Kidney (tissue), 13 donors: ENCODE measurements at regions not wholly inside any gene's neighbourhood (a gene's known extent, or its start where the extent isn't known, plus 50 kb on each side); places are given as distances from the start of the nearest gene placed in this dataset.
A peak's percentile ranks its signal among the peaks of the same experiment; 100 is the strongest.

Experiments
- DNase-seq, 5 donors: peaks; one replicate each; pipeline ENCODE4 v3.0.0-alpha.2; 2013 to 2020
- FAIRE-seq: peaks from 2 replicates; lab custom pipeline; 2012; peaks lifted over from hg19 to GRCh38; lab: Jason Lieb, UNC
- H3K27ac ChIP-seq, 2 donors: one replicate each; pipeline ENCODE4 v1.7.0; 2013; ENCODE audit warnings: low read depth in 2 of 2, low read length in 2 of 2, inconsistent platforms in 1 of 2
- H3K27me3 ChIP-seq: one replicate; pipeline ENCODE4 v1.7.1; 2013; ENCODE audit warnings: low read length, inconsistent platforms; ENCODE audit not compliant: control insufficient read depth, insufficient read depth
- H3K36me3 ChIP-seq, 3 donors: one replicate each; pipeline versions ENCODE4 v1.7.0 to v1.7.1; 2013; ENCODE audit warnings: low read length in 3 of 3, control low read depth in 1 of 3, inconsistent platforms in 1 of 3; ENCODE audit not compliant: insufficient read depth in 3 of 3, control insufficient read depth in 2 of 3
- H3K4me1 ChIP-seq, 3 donors: one replicate each; pipeline versions ENCODE4 v1.7.0 to v1.7.1; 2013; ENCODE audit warnings: low read length in 3 of 3, inconsistent platforms in 1 of 3, low read depth in 1 of 3; ENCODE audit not compliant: control insufficient read depth in 2 of 3, insufficient read depth in 2 of 3
- H3K4me3 ChIP-seq, 3 donors: one replicate each; pipeline versions ENCODE4 v1.7.0 to v1.8.1; 2013; ENCODE audit warnings: low read length in 3 of 3, control low read depth in 1 of 3, inconsistent platforms in 1 of 3
- H3K9ac ChIP-seq, 3 donors: one replicate each; pipeline versions ENCODE4 v1.7.0 to v1.7.1; 2013; ENCODE audit warnings: low read length in 3 of 3, control low read depth in 1 of 3, inconsistent platforms in 1 of 3
- H3K9me3 ChIP-seq, 3 donors: one replicate each; pipeline versions ENCODE4 v1.7.0 to v1.7.1; 2013; ENCODE audit warnings: low read length in 3 of 3, control low read depth in 1 of 3, inconsistent platforms in 1 of 3; ENCODE audit not compliant: control insufficient read depth in 2 of 3, insufficient read depth in 1 of 3
- intact Hi-C: fragments of 100-400 bp; cut with DNase I; formaldehyde crosslinking; loops from one replicate; pipeline ENCODE4 v1.11.1; 2022
- TF ChIP-seq, protein P1 (sequence below): IDR thresholded peaks from 3 replicates; pipeline ENCODE4 v1.5.1; 2012; ENCODE audit warnings: mild to moderate bottlenecking, moderate library complexity, borderline replicate concordance; ENCODE audit not compliant: insufficient read depth; ENCODE audit errors: extremely low read depth
- donor health status: control.
- donor health status: control.
- donor health status: control.
- donor health status: control.
- donor health status: control.
- donor health status: DM: yes; HTN: yes; CAD: no.
- donor health status: Normal renal cell carcinoma (clear cell type).

DNA sequence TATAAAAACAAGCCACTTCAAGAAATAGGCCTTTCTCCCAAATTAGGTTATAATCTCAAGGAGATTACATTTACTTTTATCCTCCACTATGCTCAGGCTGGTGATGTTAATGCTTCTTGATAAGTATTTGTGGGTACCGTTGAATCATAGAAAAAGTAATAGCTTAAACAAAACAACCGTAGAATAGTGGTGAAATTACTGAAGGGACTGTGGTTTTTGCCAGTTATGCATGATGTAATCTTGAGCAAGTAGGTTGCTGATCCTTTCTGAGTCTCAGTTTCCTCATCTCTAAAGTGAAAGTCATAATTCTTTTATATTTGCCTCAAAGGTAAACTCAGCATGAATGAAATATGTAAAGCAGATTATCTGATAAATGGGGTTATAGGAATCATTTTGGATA lies 187.3 kb upstream of the JAG1 start:
- H3K27me3 ChIP-seq: no peaks in the 10 kb centered on the region
- no peaks in the 10 kb centered on the region for H3K9me3 ChIP-seq
- FAIRE-seq: no peak
- no peak for DNase-seq
- intact Hi-C loops: no loop called here
- H3K4me3 ChIP-seq: no peak overlapping the region
- TF ChIP-seq, protein P1, sequence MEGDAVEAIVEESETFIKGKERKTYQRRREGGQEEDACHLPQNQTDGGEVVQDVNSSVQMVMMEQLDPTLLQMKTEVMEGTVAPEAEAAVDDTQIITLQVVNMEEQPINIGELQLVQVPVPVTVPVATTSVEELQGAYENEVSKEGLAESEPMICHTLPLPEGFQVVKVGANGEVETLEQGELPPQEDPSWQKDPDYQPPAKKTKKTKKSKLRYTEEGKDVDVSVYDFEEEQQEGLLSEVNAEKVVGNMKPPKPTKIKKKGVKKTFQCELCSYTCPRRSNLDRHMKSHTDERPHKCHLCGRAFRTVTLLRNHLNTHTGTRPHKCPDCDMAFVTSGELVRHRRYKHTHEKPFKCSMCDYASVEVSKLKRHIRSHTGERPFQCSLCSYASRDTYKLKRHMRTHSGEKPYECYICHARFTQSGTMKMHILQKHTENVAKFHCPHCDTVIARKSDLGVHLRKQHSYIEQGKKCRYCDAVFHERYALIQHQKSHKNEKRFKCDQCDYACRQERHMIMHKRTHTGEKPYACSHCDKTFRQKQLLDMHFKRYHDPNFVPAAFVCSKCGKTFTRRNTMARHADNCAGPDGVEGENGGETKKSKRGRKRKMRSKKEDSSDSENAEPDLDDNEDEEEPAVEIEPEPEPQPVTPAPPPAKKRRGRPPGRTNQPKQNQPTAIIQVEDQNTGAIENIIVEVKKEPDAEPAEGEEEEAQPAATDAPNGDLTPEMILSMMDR: no peak
- no peak overlapping the region for H3K9ac ChIP-seq
- H3K27ac ChIP-seq: no peak overlapping the region
- peaks cover 0 to 30% (median 12%) of the 10 kb centered on the region in 3 donors for H3K4me1 ChIP-seq
- no peaks in the 10 kb centered on the region for H3K36me3 ChIP-seq

DNA sequence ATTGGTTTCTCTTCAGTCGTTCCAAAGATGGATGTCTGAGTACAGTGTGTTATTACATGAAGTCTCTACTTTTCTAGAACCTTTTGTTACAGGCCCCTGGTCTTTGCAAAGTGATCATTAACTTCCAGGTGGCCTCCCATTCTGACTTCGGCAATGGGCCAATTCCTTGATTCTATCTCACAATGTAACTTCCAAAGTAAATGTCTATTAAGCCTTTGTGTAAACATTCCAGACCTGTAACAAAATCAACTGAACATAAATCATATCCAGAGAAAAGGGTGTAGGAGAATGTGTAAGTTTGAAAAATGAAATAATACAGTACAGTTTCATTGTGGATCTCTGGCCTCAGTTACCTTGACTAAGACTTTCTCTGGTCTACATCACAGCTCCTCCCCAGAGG lies 187.8 kb upstream of the JAG1 start:
- Histone ChIP-seq H3K36me3 (no peaks in the 10 kb centered on the region), H3K4me1 (peaks cover 0 to 27% (median 12%) of the 10 kb centered on the region in 3 donors), H3K27ac (no peak overlapping the region), H3K9me3 (no peaks in the 10 kb centered on the region), H3K27me3 (no peaks in the 10 kb centered on the region), H3K4me3 (no peak overlapping the region), H3K9ac (no peak overlapping the region)
- TF ChIP-seq, protein P1: no peak
- no peak for FAIRE-seq
- no peak for DNase-seq
- intact Hi-C loops: no loop called here

DNA sequence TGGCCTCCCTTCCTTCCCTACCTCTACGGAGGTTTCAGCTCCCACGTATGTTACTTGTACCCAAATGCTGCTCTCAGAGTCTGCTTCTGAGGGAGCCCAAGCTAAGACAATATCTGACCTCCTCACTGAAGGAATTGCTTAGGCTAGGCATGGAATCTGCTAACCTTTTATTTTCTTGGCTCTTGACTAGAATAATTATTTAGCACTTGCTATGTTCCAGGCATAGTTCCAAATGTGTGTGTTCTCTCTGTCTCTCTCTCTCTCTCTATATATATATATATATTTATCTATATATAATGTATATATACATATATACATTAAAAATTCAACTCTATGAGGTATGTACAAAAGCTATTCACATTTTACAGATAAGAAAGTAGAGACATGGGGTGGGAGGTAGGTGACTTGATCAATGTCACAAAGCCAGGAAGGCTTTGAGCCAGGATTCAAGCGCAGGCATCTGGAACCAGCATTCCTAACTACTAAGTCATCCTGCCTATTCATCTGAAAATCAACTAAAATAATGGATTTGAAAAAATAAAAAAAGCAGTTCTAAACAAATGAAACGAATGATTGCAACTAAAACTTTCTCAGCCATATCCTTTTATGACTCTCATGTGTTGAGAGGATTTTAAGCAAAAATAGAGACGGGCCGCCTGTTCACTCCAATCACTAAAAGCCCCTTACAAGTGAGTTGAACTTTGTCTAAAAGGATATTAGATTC lies 189.7 kb upstream of the JAG1 start:
- Histone ChIP-seq H3K27ac (peak overlapping the region; percentile 14 to 84), H3K4me3 (peak overlapping the region in 1 of 3 donors; percentile 32), H3K36me3 (no peaks in the 10 kb centered on the region), H3K4me1 (peaks cover 0 to 13% (median 12%) of the 10 kb centered on the region in 3 donors), H3K27me3 (no peaks in the 10 kb centered on the region), H3K9me3 (no peaks in the 10 kb centered on the region), H3K9ac (no peak overlapping the region)
- no peak for DNase-seq
- intact Hi-C loops: no loop called here
- no peak for FAIRE-seq
- TF ChIP-seq, protein P1: no peak
